HG03097 (cell line): ENCODE measurements at regions not wholly inside any gene's neighbourhood (a gene's known extent, or its start where the extent isn't known, plus 50 kb on each side); places are given as distances from the start of the nearest gene placed in this dataset.
"Not testable (repeated sequence)": the region's sequence is repeated elsewhere in the genome, so short reads cannot be mapped to it uniquely, and the experiment has no call there.

Experiments used
- ATAC-seq: cut with Tn5 transposase; IDR thresholded peaks from one replicate; pipeline ENCODE4 v1.9.1; 2021; ENCODE audit not compliant: unreplicated experiment, low FRiP score

DNA sequence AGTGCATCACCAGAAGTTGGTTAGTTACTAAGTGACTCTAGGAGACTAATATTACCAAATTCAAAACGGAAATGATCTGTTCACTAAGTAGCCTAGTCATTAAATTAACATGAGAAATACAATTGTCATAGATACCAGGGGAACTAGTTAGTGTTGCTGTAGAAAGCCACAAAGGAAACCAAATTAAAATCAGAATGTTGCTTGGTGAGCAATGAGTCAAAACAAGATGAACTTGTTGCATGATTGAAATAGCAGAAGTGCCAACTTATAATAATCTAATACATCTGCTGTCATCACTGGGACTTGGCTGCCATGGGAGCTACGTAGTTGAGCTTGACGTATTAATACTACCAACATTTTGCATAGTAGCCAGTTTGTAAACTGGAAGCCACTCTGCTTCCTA, 458.1 kb downstream of the DIPK2A start:
- peak; percentile 71 for ATAC-seq

DNA sequence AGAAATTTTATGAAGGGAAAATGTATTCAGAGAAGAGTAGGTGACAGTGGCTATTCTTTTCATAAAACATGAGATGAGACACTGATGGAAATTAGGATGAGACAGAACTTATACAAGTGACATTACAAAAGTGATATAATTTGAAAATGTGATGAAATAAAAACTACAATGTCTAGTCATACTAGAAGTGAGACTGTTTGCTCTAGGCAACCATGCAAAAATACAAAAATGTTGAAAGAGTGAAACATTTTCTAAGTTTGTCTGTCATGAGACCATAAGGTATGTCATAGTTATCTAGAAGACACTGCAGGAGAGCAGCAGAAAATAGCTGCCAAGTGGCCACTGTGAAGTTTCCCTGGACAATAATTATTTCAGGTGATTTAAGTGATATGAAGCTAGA, 459.5 kb downstream of the DIPK2A start:
- no peak for ATAC-seq

DNA sequence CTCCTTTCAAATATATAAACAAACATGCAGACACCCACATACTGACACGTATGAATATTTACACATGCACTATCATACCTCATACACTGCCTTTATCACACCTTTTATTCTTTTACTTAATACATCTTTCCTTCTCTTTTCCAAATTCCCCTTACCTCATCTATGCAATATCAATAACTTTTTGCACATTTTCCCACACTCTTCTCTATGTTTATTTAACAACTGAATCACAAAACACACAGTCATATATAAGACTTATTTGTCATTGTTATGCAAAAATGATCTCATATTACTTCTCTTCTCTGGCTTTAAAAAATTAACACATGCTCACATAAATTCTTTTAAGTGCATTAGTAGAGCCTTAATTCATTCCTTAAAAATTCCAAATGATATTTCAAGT, 461.4 kb downstream of the DIPK2A start:
- no peak for ATAC-seq

DNA sequence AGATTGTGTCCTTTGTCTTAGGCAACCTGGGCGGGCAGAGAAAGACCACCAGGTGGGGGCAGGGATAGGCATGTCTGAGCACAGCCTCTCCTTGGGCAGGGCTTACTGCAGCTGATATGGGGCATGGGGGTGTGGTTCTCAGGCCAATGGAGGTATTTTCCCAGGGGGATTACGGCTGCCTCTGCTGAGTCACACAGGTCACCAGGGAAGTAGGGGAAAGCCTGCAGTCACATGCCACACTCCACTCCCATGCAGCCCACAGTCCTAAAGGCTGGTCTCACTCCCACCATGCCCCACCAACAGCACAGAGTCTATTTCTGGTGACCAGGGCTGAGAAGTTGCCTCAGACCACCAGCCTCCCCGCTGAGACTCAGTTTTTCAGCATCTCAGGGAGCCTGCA, 466.4 kb downstream of the DIPK2A start:
- ATAC-seq = no peak

DNA sequence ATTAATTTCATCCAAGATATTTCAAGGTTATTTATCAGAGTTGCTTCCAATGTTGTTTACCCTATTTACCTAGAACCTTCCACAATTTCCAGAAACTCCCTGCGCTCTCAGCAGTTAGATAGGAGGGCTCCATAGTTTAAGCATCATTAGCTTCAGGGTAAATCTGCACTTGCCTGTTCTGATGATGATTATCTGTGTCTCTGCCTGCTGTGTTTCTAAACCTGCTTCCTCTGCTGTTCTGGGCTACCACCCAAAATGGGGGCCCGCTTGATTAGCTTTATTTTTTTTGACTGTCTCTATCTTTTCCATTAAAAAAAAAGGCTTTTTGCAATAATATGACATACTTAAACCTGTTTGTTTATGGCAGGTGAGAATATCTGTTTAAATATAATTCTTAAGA, 472.4 kb downstream of the DIPK2A start:
- no peak for ATAC-seq

DNA sequence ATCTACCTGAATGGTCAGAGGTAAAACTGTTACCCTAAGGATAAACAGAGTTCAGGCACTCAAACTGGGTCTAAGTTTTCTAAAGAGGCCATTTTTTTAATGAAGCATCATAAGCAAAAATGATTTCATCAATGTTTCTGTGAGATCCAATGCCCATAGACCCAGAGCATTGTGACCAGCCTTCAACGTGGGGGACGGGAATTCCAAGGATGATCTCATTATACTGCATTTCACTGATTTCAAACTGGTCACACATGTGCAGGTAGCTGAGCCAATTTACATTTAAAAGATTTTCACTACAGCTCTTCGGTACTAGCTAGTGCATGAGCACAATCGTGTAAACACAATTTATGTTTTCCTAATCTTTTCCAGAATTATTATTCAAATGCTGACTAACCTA, 472.9 kb downstream of the DIPK2A start:
- ATAC-seq = no peak

DNA sequence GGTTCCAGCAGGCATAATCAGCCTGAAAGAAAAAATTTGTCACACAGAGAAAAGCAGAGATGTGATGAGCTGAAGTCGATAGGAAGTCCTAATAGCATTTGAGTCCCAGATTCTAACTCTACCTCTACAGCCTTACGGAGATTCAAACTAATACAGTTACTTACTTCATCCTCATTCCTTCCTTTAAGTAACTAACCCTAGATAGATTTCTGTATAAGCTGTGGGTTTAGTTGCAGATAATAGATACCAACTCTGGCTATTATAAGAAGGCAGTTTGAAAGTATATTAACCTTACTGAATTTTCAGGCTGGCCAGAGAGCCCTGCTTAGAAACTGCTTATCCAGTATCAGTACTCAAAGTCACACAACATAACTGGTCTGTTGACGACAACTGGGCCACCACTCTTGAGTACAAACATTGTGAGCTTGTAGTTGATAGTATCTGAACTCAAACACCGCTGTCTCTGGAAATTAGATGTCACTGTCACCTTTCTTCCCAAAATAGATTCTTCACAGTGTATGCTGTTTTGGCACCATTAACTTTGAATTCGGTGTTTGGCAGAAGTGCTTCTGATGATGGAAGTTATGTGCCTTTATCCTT, 484.3 kb downstream of the DIPK2A start:
- no peak for ATAC-seq

DNA sequence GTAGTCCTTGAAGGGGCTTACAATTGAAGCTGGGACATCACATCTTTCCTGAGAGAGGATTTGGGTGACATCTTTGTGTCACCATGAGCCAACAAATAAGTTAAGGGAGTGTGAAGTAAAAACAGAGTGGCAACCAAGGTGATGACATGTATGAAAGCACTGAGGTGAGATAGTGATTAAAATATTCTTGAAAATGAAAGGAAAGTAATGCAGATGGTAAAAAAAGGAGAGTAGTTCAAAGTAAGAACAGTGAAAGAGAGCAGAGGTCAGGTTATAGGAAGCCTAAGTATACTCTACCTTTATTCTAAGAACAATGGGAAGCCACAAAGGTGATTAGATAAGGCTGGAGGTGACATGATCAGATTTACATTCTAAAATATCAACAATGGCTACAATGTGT, 486.1 kb downstream of the DIPK2A start:
- ATAC-seq = no peak

DNA sequence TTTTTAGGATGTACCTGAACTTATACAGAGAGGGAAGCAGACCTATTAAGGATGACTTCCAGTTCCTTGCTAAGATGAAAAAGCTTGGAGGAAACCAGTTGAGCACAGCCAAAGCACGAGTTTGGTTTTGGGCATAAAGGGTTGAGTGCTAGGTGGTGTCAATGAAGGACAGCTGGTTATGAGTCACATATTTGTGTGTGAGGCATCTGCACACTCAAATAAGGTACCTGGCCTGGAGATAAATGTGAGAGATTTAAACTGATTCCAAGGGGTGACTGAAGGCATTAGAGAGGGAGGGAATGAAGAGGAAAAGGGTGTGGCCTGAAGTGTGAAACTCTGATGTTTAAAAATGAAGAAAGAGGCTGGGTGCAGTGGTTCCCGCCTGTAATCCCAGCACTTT, 486.7 kb downstream of the DIPK2A start:
- no peak for ATAC-seq

DNA sequence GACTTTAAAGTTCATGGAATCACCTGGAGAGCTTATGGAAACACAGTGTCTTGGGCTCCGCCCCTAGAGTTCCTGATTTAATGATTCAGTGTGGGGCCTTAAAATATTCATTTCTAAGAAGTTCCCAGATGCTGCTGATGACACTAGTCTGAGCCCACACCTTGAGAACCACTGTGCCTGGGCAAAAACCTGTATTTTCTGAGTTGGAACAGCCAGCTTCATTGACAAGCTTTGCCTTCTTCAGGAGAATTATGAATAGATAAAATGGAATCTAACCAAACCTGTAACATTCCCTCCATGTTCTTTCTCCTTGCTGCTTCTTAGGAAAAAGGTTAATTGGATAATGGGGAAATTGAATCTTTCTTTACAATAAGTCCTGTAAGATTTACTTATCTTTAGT, 490.7 kb downstream of the DIPK2A start:
- no peak for ATAC-seq

DNA sequence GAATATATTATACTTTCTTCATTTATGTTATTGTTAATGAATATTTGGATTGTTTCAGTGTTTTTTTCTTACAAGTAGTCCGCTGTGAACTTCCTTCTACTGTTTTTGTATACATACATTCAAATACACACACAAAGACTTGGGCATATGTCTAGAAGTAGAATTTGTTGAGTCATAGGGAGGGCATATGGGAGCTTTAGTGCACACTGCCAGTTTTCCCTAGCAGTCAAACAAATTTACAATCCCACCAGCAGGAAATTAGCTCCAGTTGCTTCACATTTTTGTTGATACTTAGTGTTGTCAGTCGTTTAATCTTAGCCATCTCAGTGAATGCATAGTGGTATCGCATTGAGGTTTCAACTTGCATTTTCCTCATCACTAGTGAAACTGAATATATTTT, 492.3 kb downstream of the DIPK2A start:
- no peak for ATAC-seq

DNA sequence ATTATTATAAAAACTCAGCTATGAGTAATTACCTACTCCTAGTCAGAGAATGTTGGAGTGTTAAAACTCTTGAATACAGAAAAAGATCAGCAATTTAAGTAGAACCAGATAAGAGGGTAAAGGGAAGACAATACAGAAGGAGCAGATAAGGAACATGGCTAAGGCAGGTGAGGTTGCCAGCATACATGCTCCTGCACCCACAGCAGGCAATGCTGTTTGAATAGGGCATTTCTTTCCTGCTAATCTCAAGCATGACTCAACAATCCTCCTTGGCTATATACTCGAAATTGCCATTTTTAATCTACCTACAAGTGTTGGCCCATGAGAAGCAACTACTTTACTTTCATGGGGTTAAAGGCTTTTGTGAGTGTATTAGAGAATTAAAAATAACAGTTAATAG, 494.5 kb downstream of the DIPK2A start:
- no peak for ATAC-seq

DNA sequence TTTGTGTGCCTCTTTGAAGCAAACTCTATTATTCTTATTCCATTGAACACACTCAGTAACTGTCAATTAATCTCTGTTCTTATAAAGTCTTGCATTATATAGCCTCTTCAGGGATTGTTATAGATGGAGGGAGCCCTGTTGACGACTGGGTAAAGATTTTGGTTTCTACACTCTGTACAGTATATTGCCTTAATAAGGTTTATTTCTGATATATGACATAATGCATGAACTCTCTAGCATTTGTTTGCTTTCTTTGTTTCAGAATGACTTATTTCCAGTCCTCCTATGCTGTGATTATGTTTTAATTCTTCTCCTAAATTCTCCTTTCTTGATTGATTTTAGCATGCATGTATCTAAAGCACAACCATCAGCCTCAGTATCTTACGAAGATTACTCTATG, 494.9 kb downstream of the DIPK2A start:
- ATAC-seq = no peak

DNA sequence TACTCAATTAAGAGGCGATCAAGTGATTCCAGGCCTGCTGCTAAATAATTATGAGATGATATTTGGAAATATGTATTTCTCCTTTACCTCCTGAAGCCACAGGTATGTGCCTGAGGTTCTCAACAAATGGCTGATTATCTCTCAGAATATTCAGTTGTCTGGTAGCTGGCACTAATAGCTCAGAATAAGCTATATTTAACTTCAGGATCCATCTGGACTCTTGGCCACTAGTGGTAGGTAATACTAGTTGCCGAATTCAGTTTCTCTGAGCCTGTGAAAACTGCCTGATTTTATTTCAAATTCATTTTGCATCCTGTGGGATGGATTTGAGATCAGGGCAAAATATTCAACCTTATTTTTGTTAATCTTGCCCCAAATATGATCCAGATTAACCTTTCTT, 499.0 kb downstream of the DIPK2A start:
- ATAC-seq = no peak

DNA sequence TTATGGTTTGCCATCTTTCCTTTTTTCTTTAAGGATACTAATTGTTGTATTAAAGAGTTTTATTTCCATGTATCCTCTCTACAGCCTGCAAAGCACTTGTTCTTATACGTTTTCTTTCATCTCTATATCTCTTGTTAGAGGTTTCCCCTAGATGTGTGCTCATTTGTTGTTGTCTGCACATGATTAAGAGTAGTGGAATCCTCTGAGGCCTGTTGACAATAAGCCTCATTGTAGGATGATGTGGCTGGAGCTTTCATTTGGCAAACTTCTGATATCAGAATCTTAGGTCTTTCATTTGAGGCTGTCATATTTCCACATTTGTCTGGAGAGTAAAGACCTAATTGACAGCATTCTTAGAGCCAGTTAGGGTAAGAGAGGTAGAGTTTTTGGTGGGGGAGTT, 506.0 kb downstream of the DIPK2A start:
- ATAC-seq = no peak

DNA sequence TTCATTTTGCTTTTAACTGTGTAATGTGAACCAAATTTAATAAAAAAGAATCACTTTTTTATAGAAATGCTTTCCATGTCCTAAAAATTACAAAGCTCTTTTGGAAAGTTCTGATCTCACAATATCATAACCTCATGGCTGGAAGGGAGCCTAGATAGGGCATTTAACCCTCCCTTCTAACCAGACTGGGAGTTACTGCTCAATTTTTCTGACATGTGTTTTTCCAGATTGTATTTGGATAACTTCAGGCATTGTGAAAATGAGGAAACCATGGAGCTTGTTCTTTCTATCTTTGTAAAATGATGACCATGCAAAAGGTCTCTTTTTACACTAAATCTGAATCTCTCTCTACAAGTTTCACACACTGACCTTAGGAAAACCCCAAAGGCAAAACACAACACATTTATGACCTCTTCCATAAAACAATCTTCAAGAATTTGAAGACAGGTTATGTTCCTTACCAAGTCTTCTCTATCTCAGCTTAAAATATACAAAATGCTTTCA, 508.8 kb downstream of the DIPK2A start:
- ATAC-seq = no peak

DNA sequence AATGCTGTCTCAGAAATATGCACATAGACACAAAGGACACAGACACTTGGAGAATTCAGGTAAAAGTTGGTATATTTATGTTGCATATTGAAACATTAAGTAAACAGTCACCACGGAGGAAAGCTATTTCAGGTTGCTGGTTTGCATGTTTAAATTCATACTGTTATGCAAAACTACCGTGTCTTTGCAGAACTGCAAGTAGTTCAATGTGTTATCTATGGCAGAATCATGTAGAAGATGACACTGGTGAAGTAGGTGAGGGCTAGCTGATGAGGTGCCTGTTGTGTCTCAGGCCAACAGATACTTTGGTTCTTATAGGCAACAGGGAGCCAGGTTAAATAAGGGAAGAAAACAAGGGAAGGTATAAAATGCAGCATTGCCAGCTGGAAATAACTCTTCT, 511.3 kb downstream of the DIPK2A start:
- ATAC-seq = no peak

DNA sequence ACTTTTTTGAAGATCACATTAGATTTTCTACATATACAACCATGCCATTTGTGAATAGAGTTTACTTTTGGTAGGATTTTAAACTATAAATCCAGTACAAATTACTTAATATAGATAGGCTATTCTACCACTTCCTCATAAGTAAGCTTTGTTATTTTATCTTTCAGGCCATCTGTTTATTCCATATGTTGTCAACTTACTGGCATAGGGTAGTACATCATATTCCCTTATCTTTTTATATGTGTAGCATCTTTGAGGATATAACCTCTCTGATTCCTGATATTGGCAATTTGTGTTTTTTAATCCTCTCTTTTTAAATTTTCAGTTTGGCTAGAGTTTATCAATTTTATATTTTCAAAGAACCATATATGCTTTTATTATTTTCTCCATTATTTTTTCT, 515.4 kb downstream of the DIPK2A start:
- ATAC-seq = no peak

DNA sequence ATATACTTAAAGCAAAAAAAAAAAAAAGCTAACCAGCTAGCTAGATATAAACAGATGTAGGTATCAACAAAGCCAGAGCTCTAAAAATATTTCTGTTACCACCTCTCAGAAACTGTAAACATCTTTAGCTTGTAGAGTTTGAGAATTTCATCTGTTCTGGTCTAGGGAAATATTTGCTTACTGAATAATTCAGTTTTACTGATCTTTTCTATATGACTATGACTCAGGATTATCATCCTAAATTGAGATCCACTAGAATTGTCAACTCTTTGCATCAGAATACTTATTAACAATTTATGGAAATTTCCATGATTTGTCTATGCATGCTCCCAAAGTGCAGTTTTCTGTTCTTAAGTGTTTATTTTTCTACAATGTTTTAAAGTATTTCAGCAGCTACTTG, 517.3 kb downstream of the DIPK2A start:
- no peak for ATAC-seq

DNA sequence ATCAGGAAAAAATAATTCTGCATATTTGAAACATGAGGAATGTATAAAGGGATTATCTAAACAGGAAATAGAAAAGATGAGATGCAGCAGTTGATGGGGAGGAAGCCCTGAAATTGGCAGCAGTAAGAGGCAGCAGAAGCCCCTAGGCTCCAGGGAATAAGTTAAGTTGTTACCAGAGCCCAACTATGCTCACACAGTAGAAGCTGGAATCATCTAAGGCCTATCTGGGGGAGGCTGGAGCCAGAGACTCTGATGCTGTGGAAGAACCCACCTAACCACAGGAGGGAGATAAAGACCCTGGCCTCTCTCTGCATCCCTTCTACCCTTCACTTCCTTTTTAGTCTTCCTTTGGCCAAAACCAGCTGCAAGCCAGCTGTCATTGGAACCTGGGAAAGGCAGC, 519.7 kb downstream of the DIPK2A start:
- no peak for ATAC-seq

DNA sequence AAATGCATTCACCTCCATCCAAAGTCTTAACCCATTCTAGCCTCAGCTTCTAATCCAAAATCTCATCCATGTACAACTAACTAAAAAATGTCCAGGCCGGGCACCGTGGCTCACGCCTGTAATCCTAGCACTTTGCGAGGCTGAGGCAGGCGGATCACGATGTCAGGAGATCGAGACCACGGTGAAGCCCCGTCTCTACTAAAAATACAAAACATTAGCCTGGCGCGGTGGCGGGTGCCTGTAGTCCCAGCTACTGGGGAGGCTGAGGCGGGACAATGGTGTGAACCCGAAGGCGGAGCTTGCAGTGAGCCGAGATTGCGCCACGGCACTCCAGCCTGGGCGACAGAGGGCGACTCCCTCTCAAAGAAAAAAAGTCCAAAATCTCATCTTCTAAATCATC, 523.0 kb downstream of the DIPK2A start:
- ATAC-seq = not testable (repeated sequence)

DNA sequence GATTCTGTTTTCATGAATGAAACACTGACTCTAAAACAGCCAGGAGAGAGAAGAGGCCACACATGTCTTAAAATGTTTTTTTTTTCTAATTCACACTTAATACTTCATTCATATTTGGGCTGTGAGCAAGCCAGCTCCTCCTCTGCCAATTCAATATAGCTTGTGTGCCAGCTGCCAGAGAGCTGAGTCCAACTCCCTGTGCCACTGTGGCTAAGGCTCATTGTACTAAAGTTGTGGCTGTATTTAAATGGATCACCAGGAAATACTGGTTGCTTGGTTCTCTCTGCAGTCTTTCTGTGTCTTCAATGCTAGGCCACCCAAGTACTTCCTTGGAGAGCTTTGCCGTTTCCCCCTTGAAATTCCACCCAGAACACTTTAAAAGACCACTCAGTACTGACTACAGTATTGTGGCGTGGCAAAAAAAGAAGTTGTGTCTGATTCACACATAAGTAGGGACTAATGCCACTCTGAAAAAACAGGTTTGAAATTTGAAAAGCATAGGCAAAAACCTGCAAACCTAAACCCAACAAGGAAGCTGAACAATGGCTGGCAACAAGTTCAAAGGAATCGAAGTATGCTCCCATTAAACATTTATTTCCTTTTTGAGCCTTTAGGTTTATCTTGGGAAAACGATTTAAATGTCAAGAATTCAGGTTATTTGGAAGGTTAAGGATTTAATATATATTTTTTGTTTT, 524.7 kb downstream of the DIPK2A start:
- ATAC-seq = no peak

DNA sequence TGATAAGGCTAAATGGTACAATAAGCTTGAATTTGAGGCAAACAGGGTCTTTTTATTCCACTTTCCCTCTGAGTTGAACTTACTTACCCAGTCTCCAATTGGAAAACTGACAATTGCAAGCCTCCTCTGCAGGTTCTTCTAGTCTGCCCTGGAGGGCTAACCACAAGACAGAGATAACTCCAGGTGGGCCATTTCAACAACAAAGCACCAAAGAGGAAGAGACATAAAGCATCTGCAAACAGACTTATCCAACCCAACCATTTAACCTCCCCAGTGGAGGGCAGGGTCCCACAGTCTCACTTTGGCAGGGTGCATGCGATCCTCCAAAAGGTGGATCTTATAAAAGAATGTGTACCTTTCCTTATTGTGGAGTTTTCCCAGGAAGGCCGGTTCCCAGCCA, 525.8 kb downstream of the DIPK2A start:
- no peak for ATAC-seq
